ENCODE measurements at regions not wholly inside any gene's neighbourhood (a gene's known extent, or its start where the extent isn't known, plus 50 kb on each side); places are given as distances from the start of the nearest gene placed in this dataset.

DNA sequence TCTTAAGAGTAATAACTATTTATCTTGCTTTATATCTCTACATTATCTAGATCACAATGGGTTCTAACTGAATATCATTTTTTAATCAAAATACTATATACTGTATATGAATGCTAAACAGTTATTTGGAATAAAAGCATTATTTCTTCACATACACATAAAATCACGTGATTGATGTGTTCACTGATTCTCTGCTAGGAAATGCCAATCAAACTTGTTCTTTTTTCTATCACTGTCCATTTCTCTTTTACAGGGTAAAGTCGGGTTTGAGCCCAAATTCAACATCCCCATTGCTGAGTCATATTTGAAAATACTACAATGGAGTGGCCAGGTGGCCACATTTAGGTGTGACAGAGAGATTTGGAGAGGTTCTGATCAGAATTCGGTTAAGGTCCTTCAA, 1114.0 kb upstream of the PIK3C3 start:
- no peak for ATAC-seq
- no peak for DNase-seq (ENCODE audit: low spot score in 2 of 2)
- no peaks in the 10 kb centered on the region for H3K4me1 Mint-ChIP-seq
- no peak overlapping the region for H3K27ac Mint-ChIP-seq
- no peak overlapping the region for H3K4me3 Mint-ChIP-seq
- no peaks in the 10 kb centered on the region for H3K36me3 Mint-ChIP-seq
- peaks cover 16% of the 10 kb centered on the region for H3K9me3 Mint-ChIP-seq

DNA sequence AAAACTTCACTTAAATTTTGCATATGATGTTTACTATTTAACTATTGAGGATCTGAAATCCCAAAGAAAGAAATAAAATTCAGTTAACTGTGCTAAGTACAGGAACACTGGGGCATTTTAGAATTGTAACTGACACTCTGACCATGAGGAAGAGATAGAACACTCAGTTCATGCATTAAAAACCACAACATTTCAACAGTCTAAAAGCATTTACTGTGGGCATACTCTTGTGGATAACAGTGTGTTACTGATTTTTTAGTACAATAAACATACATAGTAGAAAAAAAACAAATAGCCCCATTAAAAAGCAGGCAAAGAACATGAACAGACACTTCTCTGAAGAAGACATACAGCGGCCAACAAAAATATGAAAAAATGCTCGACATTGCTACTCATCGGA, 1122.7 kb upstream of the PIK3C3 start:
- H3K4me1 Mint-ChIP-seq = no peaks in the 10 kb centered on the region
- no peaks in the 10 kb centered on the region for H3K36me3 Mint-ChIP-seq
- ATAC-seq (no peak), DNase-seq (ENCODE audit: low spot score in 2 of 2) (no peak)
- no peak overlapping the region for H3K4me3 Mint-ChIP-seq
- H3K9me3 Mint-ChIP-seq = peaks cover 5% of the 10 kb centered on the region
- H3K27ac Mint-ChIP-seq = no peak overlapping the region

- no peaks in the 10 kb centered on the region for H3K4me1 Mint-ChIP-seq
- ATAC-seq (no peak), DNase-seq (ENCODE audit: low spot score in 2 of 2) (no peak)
- no peak overlapping the region for H3K27ac Mint-ChIP-seq
- no peak overlapping the region for H3K4me3 Mint-ChIP-seq
- peaks cover 25% of the 10 kb centered on the region for H3K9me3 Mint-ChIP-seq
- no peaks in the 10 kb centered on the region for H3K36me3 Mint-ChIP-seq
Observed at GRCh38 chr18:40824291-40824690, 1130.7 kb upstream of the PIK3C3 start.

GRCh38 chr18:40821596-40822243, 1133.3 kb upstream of the PIK3C3 start:
- no peaks in the 10 kb centered on the region for H3K4me1 Mint-ChIP-seq
- no peak overlapping the region for H3K4me3 Mint-ChIP-seq
- H3K27ac Mint-ChIP-seq = no peak overlapping the region
- ATAC-seq = no peak
- no peaks in the 10 kb centered on the region for H3K36me3 Mint-ChIP-seq
- H3K9me3 Mint-ChIP-seq = peaks cover 32% of the 10 kb centered on the region
- DNase-seq (ENCODE audit: low spot score in 2 of 2) = no peak

DNA sequence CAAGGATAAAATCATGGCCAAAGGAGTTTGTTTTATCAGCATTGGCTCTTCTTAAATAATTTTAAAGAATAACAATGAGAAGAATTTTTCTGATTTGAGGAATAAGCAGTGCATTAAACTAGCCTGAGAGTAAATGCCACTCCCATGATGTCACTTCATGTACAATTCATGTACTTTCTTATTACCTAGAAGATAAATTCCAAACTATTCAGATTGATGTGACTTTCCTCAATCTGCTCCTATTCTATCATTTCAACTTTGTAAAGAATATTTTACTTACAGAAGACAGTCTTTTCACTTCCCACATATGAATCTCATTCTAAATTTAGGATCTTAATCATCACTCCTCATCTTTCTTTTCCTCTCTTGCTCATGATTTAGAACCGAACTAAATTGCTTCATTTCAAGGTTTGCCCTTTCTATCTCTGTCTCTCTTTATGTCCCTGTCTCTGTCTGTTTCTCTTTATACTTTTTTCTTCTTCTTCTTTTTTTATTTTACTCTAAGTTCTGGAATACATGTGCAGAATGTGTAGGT, 1142.0 kb upstream of the PIK3C3 start:
- ATAC-seq (no peak), DNase-seq (ENCODE audit: low spot score in 2 of 2) (no peak)
- no peak overlapping the region for H3K4me3 Mint-ChIP-seq
- no peaks in the 10 kb centered on the region for H3K36me3 Mint-ChIP-seq
- no peak overlapping the region for H3K27ac Mint-ChIP-seq
- H3K9me3 Mint-ChIP-seq = peaks cover 13% of the 10 kb centered on the region
- no peaks in the 10 kb centered on the region for H3K4me1 Mint-ChIP-seq

DNA sequence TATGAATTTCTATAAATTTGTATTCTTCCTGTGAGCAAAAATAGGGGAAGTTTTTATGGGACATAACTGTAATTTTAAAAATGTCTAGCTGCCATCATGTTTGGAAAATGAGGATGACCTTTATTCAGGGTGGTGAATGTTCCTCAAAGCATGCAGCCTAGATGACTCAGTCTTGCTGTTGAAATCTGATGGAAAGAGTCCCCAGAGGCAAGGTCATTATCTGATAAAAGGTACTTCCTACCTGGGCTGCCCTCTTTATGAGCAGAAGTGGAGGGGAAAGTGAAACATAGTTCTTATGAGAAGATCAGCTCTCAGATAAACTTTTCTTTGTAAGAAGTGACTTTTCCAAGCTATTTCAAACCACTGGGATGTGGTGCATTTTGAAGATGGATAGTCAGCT, 1144.7 kb upstream of the PIK3C3 start:
- Mint-ChIP-seq H3K27ac (no peak overlapping the region), H3K4me1 (no peaks in the 10 kb centered on the region), H3K9me3 (peaks cover 4% of the 10 kb centered on the region), H3K36me3 (no peaks in the 10 kb centered on the region), H3K4me3 (no peak overlapping the region)
- no peak for DNase-seq (ENCODE audit: low spot score in 2 of 2)
- ATAC-seq = no peak

DNA sequence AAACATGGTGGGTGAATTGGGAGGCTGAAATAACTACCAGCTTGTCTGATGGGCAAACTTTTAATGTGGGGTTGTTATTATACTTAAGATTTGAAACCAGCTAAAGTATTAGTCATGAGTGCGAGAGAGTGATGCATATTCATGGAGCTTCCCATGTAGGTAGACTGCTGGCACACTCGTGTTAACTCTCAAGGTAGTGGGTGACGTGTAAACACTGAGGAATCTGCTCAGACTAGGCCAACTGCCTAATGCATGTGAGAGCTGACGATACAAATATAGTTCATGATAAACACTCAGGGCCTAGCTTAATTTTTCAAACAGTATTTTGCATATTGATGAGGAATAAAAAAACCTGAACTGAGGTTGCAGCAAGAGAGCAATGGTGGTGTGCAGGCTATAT, 1165.7 kb upstream of the PIK3C3 start:
- Mint-ChIP-seq H3K4me1 (no peaks in the 10 kb centered on the region), H3K9me3 (peaks cover 13% of the 10 kb centered on the region), H3K36me3 (no peaks in the 10 kb centered on the region), H3K27ac (no peak overlapping the region), H3K4me3 (no peak overlapping the region)
- ATAC-seq (no peak), DNase-seq (ENCODE audit: low spot score in 2 of 2) (no peak)

DNA sequence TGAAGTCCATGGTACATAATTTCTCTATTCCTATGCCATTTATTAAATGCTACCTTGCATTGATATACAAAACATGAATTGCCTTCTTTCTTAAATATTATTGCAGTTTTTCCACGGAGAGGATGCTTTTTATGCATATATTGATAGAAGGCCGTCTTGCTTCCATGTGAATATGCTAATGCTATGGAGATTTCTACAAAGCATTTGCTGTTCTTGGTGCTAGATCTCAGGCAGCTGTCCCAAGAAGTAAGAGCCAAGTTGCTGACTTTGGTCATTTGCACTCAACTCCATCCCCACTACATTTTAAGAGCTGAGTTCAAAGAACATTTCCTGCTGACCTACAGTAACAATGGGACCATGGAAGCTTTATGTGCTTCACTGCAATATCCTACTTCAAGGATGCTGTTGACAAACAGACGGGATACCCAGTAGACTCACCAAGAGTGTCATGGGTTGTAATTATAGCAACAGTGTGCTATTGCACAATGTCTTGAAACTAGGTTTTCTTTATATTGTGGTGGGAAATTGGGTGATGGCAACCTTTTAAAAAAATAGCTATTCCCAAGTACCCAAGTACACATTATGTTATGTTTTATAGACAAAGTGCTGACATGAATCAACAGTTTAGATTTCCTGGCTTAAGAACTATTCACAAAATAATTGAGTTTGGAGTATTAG, 1172.4 kb upstream of the PIK3C3 start:
- no peak for DNase-seq (ENCODE audit: low spot score in 2 of 2)
- Mint-ChIP-seq H3K27ac (no peak overlapping the region), H3K4me1 (no peaks in the 10 kb centered on the region), H3K36me3 (no peaks in the 10 kb centered on the region), H3K4me3 (no peak overlapping the region), H3K9me3 (peaks cover 20% of the 10 kb centered on the region)
- no peak for ATAC-seq

DNA sequence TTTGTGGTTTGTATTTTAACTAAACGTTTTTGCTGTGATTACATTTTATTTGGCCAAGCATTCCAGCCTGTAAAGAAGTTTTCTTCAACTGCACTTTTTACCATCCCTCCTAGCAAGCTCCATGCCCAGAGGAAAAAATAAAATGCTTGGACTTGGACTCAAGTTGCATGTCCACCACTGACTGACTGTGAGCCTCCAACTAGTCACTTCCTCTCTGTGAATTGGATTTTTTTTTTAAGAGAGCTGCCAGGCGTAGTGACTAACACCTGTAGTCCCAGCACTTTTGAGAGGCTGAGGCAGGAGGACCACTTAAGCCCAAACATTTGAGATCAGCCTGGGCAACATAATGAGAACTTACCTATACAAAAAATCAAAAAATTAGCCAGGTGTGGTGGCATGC, 1185.2 kb upstream of the PIK3C3 start:
- ATAC-seq = no peak
- Mint-ChIP-seq H3K36me3 (no peaks in the 10 kb centered on the region), H3K4me3 (no peak overlapping the region), H3K27ac (no peak overlapping the region), H3K9me3 (peaks cover 5% of the 10 kb centered on the region), H3K4me1 (no peaks in the 10 kb centered on the region)
- DNase-seq (ENCODE audit: low spot score in 2 of 2) = no peak

DNA sequence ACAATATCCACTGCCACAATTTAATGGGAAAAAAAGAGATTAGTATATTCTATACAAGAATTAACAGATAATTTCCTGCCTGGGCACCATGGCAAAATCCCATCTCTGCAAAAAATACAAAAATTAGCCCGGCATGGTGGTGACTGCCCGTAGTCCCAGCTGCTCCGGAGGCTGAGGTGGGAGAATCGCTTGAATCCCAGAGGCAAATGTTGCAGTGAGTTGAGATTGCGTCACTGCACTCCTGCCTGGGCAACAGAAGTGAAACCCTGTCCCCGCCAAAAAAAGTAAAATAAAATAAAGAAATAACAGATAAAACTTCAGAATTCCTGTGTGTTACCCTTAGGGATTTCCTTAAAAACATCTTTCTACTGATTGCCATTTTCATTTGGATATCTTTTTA, 1194.8 kb upstream of the PIK3C3 start:
- H3K4me3 Mint-ChIP-seq = no peak overlapping the region
- H3K36me3 Mint-ChIP-seq = no peaks in the 10 kb centered on the region
- ATAC-seq (no peak), DNase-seq (ENCODE audit: low spot score in 2 of 2) (no peak)
- peaks cover 24% of the 10 kb centered on the region for H3K9me3 Mint-ChIP-seq
- H3K27ac Mint-ChIP-seq = no peak overlapping the region
- no peaks in the 10 kb centered on the region for H3K4me1 Mint-ChIP-seq

- ATAC-seq = no peak
- H3K4me3 Mint-ChIP-seq = no peak overlapping the region
- H3K4me1 Mint-ChIP-seq = no peaks in the 10 kb centered on the region
- H3K27ac Mint-ChIP-seq = no peak overlapping the region
- H3K9me3 Mint-ChIP-seq = peaks cover 26% of the 10 kb centered on the region
- no peaks in the 10 kb centered on the region for H3K36me3 Mint-ChIP-seq
- no peak for DNase-seq (ENCODE audit: low spot score in 2 of 2)
Observed at GRCh38 chr18:40754477-40754876, 1200.6 kb upstream of the PIK3C3 start.

GRCh38 chr18:40752316-40752715, 1202.7 kb upstream of the PIK3C3 start:
- no peak overlapping the region for H3K27ac Mint-ChIP-seq
- H3K4me3 Mint-ChIP-seq = no peak overlapping the region
- no peaks in the 10 kb centered on the region for H3K36me3 Mint-ChIP-seq
- peaks cover 22% of the 10 kb centered on the region for H3K9me3 Mint-ChIP-seq
- DNase-seq (ENCODE audit: low spot score in 2 of 2) (no peak), ATAC-seq (no peak)
- H3K4me1 Mint-ChIP-seq = no peaks in the 10 kb centered on the region

- DNase-seq (ENCODE audit: low spot score in 2 of 2) (no peak), ATAC-seq (no peak)
- H3K9me3 Mint-ChIP-seq = peaks cover 22% of the 10 kb centered on the region
- no peaks in the 10 kb centered on the region for H3K4me1 Mint-ChIP-seq
- no peaks in the 10 kb centered on the region for H3K36me3 Mint-ChIP-seq
- H3K27ac Mint-ChIP-seq = no peak overlapping the region
- no peak overlapping the region for H3K4me3 Mint-ChIP-seq
Observed at GRCh38 chr18:40751186-40751585, 1203.8 kb upstream of the PIK3C3 start.

- ATAC-seq = no peak
Observed at GRCh38 chr18:40739029-40739428, 1216.0 kb upstream of the PIK3C3 start.

DNA sequence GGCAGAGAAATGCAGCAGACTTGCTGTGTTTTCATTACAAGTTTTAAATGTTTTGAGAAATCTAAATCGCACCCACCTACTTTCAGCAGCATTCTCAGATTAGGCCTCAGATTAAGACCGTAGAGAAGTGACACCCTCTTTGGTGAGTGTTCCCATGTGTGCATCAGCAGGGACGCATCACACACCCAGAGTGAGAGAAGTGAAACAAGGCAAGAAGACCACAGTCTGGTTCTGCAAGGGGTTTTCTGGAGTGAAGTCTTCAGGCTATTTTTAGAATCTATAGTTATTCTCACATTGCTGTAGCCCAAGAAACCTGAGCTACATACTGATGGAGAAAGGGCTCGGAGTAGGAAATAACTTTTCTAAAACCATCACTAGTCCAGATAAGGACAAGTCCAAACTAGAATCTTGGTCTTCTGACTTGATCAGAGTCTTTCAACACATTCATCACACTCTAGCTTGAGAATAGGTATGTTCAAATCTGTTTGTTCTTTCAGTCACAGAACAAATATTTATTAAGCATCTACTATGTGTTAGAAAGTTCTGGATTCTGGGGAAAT, 1216.6 kb upstream of the PIK3C3 start:
- H3K4me3 Mint-ChIP-seq = no peak overlapping the region
- H3K27ac Mint-ChIP-seq = no peak overlapping the region
- H3K4me1 Mint-ChIP-seq = no peaks in the 10 kb centered on the region
- peaks cover 11% of the 10 kb centered on the region for H3K9me3 Mint-ChIP-seq
- no peak for DNase-seq (ENCODE audit: low spot score in 2 of 2)
- H3K36me3 Mint-ChIP-seq = no peaks in the 10 kb centered on the region
- no peak for ATAC-seq

More at GRCh38 chr18:40739029-40739428, 1216.0 kb upstream of the PIK3C3 start:
- no peak for DNase-seq (ENCODE audit: low spot score in 2 of 2)
- Mint-ChIP-seq H3K4me3 (no peak overlapping the region), H3K9me3 (peaks cover 11% of the 10 kb centered on the region), H3K36me3 (no peaks in the 10 kb centered on the region), H3K27ac (no peak overlapping the region), H3K4me1 (no peaks in the 10 kb centered on the region)

DNA sequence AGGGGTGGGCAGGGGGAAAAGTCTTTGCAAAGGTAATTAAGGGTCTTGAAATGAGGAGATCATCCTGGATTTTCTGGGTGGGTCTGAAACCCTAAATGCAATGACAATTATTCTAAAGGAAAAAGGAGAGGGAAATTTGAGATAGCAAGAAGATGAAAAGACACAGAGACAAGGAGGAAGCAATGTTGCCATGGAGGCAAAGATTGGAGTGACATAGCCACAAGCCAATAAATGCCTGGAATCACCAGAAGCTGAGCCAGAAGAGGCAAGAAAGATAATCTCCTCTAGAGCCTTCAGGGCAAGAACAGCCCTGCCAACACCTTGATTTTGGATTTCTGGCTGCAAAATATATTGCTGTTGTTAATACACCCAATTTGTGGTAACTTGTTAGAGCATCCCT, 1246.3 kb upstream of the PIK3C3 start:
- H3K4me1 Mint-ChIP-seq = no peaks in the 10 kb centered on the region
- H3K4me3 Mint-ChIP-seq = no peak overlapping the region
- peaks cover 26% of the 10 kb centered on the region for H3K9me3 Mint-ChIP-seq
- H3K27ac Mint-ChIP-seq = no peak overlapping the region
- ATAC-seq (no peak), DNase-seq (ENCODE audit: low spot score in 2 of 2) (no peak)
- no peaks in the 10 kb centered on the region for H3K36me3 Mint-ChIP-seq

Data from stimulated activated effector memory CD8-positive, alpha-beta T cell treated with anti-CD3 and anti-CD28 coated beads, Interleukin-12 subunit alpha, Interleukin-12 subunit beta, amount 100 ng/mL, for 72 hours (primary cell).